IMR-90 (cell line): ENCODE measurements at regions not wholly inside any gene's neighbourhood (a gene's known extent, or its start where the extent isn't known, plus 50 kb on each side); places are given as distances from the start of the nearest gene placed in this dataset.

Experiments used
- ATAC-seq: fragments of 200-7000 bp; cut with Tn5 transposase; 2 replicates; pipeline ENCODE4 v1.9.1; 2020; ENCODE audit warnings: low read depth, mild to moderate bottlenecking, moderate library complexity
- BruUV-seq: library from RNA; stranded (reverse); fragments of 400-500 nt; replicated peaks from 2 replicates; lab custom pipeline; 2021; lab: Mats Ljungman, UMichigan
- CTCF ChIA-PET: fragments of 300-600 bp; formaldehyde crosslinking; extraction: SDS; loops from one replicate; lab custom pipeline; 2021; ENCODE audit warnings: antibody characterized with exemption; lab: Yijun Ruan, JAX
- POLR2A ChIA-PET: fragments of 300-600 bp; sonication (Branson Sonifier 250); formaldehyde crosslinking; loops from one replicate; lab custom pipeline; 2022; ENCODE audit warnings: antibody characterized with exemption; ENCODE audit not compliant: unreplicated experiment; lab: Charles Lee
- DNase-seq: peaks from one replicate; pipeline ENCODE4 v3.0.0; 2013
- H2AFZ ChIP-seq: replicated peaks from 2 replicates; pipeline ENCODE3; 2013; ENCODE audit warnings: low read length, mild to moderate bottlenecking; ENCODE audit not compliant: poor library complexity
- H2AK5ac ChIP-seq: 2 replicates; pipeline ENCODE4 v1.6.1; 2013; ENCODE audit warnings: low read depth, low read length, inconsistent platforms
- H2AK9ac ChIP-seq: replicated peaks from 2 replicates; pipeline ENCODE3; 2013; ENCODE audit warnings: mild to moderate bottlenecking, low read depth, low read length, moderate library complexity; ENCODE audit not compliant: poor library complexity
- H2BK120ac ChIP-seq: 2 replicates; pipeline ENCODE4 v1.6.1; 2013; ENCODE audit warnings: low read depth, low read length, inconsistent platforms
- H2BK15ac ChIP-seq: 3 replicates; pipeline ENCODE4 v1.6.1; 2013; ENCODE audit warnings: low read depth, low read length, inconsistent platforms
- H2BK20ac ChIP-seq: 2 replicates; pipeline ENCODE4 v1.6.1; 2013; ENCODE audit warnings: low read depth, mild to moderate bottlenecking, inconsistent platforms, low read length, moderate library complexity
- H2BK5ac ChIP-seq: 2 replicates; pipeline ENCODE4 v1.6.1; 2013; ENCODE audit warnings: mild to moderate bottlenecking, low read depth, low read length, inconsistent platforms; ENCODE audit not compliant: poor library complexity, severe bottlenecking
- H3K14ac ChIP-seq: replicated peaks from 2 replicates; pipeline ENCODE4 v1.6.1; 2013; ENCODE audit warnings: low read depth, low read length, inconsistent platforms
- H3K18ac ChIP-seq: 2 replicates; pipeline ENCODE4 v1.6.1; 2013; ENCODE audit warnings: low read depth, low read length, control low read depth
- H3K23ac ChIP-seq: 2 replicates; pipeline ENCODE4 v1.6.1; 2013; ENCODE audit warnings: low read depth, low read length, inconsistent platforms
- H3K27ac ChIP-seq: 2 replicates; pipeline ENCODE4 v1.5.1; 2013; ENCODE audit warnings: mild to moderate bottlenecking, control low read depth, low read length; ENCODE audit not compliant: insufficient read depth
- H3K27me3 ChIP-seq: 2 replicates; pipeline ENCODE4 v1.6.1; 2013; ENCODE audit warnings: low read length; ENCODE audit not compliant: control insufficient read depth, insufficient read depth
- H3K36me3 ChIP-seq: 2 replicates; pipeline ENCODE4 v1.6.1; 2013; ENCODE audit warnings: low read length, mixed read lengths; ENCODE audit not compliant: control insufficient read depth, insufficient read depth
- H3K4ac ChIP-seq: 2 replicates; pipeline ENCODE4 v1.6.1; 2013; ENCODE audit warnings: low read depth, low read length, inconsistent platforms
- H3K4me1 ChIP-seq: 2 replicates; pipeline ENCODE4 v1.6.1; 2013; ENCODE audit warnings: low read length, mixed read lengths; ENCODE audit not compliant: control insufficient read depth, insufficient read depth
- H3K4me2 ChIP-seq: 2 replicates; pipeline ENCODE4 v1.6.1; 2013; ENCODE audit warnings: low read depth, mild to moderate bottlenecking, control low read depth, low read length, moderate library complexity
- H3K4me3 ChIP-seq: 2 replicates; pipeline ENCODE4 v1.5.1; 2013; ENCODE audit warnings: low read depth, mild to moderate bottlenecking, control low read depth, low read length, moderate library complexity; ENCODE audit not compliant: insufficient read depth
- H3K56ac ChIP-seq: 2 replicates; pipeline ENCODE4 v1.6.1; 2013; ENCODE audit warnings: low read length, inconsistent platforms; ENCODE audit not compliant: insufficient read depth; ENCODE audit errors: extremely low read depth
- H3K79me1 ChIP-seq, 2 experiments: 2 replicates each; pipeline ENCODE4 v1.6.1; 2013; ENCODE audit warnings: low read length in 2 of 2, inconsistent platforms in 1 of 2, low read depth in 1 of 2
- H3K9ac ChIP-seq: 2 replicates; pipeline ENCODE4 v1.6.1; 2013; ENCODE audit warnings: low read depth, low read length, control low read depth
- H3K9me1 ChIP-seq: 2 replicates; pipeline ENCODE4 v1.6.1; 2013; ENCODE audit warnings: low read length, inconsistent platforms; ENCODE audit not compliant: insufficient read depth
- H3K9me3 ChIP-seq: 2 replicates; pipeline ENCODE4 v1.6.1; 2013; ENCODE audit warnings: low read length; ENCODE audit not compliant: control insufficient read depth, insufficient read depth
- H4K20me1 ChIP-seq: 2 replicates; pipeline ENCODE4 v1.6.1; 2013; ENCODE audit warnings: low read length, inconsistent platforms; ENCODE audit not compliant: insufficient read depth
- H4K5ac ChIP-seq: 2 replicates; pipeline ENCODE4 v1.6.1; 2013; ENCODE audit warnings: mild to moderate bottlenecking, low read depth, low read length, control low read depth
- H4K8ac ChIP-seq, 2 experiments: 2 replicates each; pipeline ENCODE4 v1.6.1; 2013; ENCODE audit warnings: low read depth in 2 of 2, low read length in 2 of 2, control low read depth in 1 of 2, inconsistent platforms in 1 of 2
- H4K91ac ChIP-seq: 2 replicates; pipeline ENCODE4 v1.6.1; 2013; ENCODE audit warnings: low read depth, low read length, inconsistent platforms; ENCODE audit not compliant: insufficient read depth
- BHLHE40 ChIP-seq: fragments of 150-350 bp; IDR thresholded peaks from 2 replicates; pipeline ENCODE4 v1.6.1; 2016; ENCODE audit warnings: mild to moderate bottlenecking, low read depth, low read length
- CHD1 ChIP-seq: IDR thresholded peaks from 2 replicates; pipeline ENCODE4 v1.6.1; 2012; ENCODE audit warnings: low read depth, low read length, improper control_type of control experiment
- CTCF ChIP-seq: conservative IDR thresholded peaks from 2 replicates; pipeline ENCODE4 v1.5.1; 2012; ENCODE audit warnings: mild to moderate bottlenecking, low read depth, low read length, improper control_type of control experiment
- FOS ChIP-seq: fragments of 150-350 bp; IDR thresholded peaks from 2 replicates; pipeline ENCODE4 v1.6.1; 2016; ENCODE audit warnings: low read depth, low read length
- MAFK ChIP-seq: IDR thresholded peaks from 2 replicates; pipeline ENCODE4 v1.6.1; 2012; ENCODE audit warnings: low read depth, low read length, improper control_type of control experiment
- MAZ ChIP-seq: IDR thresholded peaks from 2 replicates; pipeline ENCODE4 v1.6.1; 2012; ENCODE audit warnings: low read depth, mild to moderate bottlenecking, low read length, improper control_type of control experiment, moderate library complexity, borderline replicate concordance
- MXI1 ChIP-seq: IDR thresholded peaks from 2 replicates; pipeline ENCODE4 v1.6.1; 2012; ENCODE audit warnings: low read depth, mild to moderate bottlenecking, low read length, moderate library complexity, borderline replicate concordance
- NFE2L2 ChIP-seq: fragments of 150-350 bp; IDR thresholded peaks from 2 replicates; pipeline ENCODE4 v1.6.1; 2016; ENCODE audit warnings: low read depth, mild to moderate bottlenecking, low read length
- POLR2A ChIP-seq: IDR thresholded peaks from 2 replicates; pipeline ENCODE4 v1.6.1; 2012; ENCODE audit warnings: mild to moderate bottlenecking, low read depth, low read length
- RAD21 ChIP-seq: IDR thresholded peaks from 2 replicates; pipeline ENCODE4 v1.6.1; 2012; ENCODE audit warnings: low read length, improper control_type of control experiment
- RCOR1 ChIP-seq: IDR thresholded peaks from 2 replicates; pipeline ENCODE4 v1.6.1; 2012; ENCODE audit warnings: mild to moderate bottlenecking, low read length, improper control_type of control experiment; ENCODE audit not compliant: insufficient replicate concordance
- RFX5 ChIP-seq: IDR thresholded peaks from 2 replicates; pipeline ENCODE4 v1.8.0; 2012; ENCODE audit warnings: low read depth, mild to moderate bottlenecking, low read length, moderate library complexity
- SMC3 ChIP-seq: fragments of 150-350 bp; IDR thresholded peaks from 2 replicates; pipeline ENCODE4 v1.6.1; 2016; ENCODE audit warnings: low read depth, mild to moderate bottlenecking, antibody characterized with exemption, low read length, moderate library complexity
- USF2 ChIP-seq: fragments of 150-350 bp; IDR thresholded peaks from 2 replicates; pipeline ENCODE4 v1.6.1; 2017; ENCODE audit warnings: mild to moderate bottlenecking, antibody characterized with exemption, low read length, low read depth
- WGBS, 2 experiments: methylation state at CpG; one replicate each; pipeline versions ENCODE4 v1.1.5 to v1.1.7; 2013; ENCODE audit warnings: missing lambda C conversion rate in 2 of 2; ENCODE audit not compliant: insufficient read length in 1 of 2; ENCODE audit errors: extremely low coverage in 2 of 2; 5-methylcytosine and 5-hydroxymethylcytosine counted together
- dilution Hi-C: fragments of 300-500 bp; cut with HindIII; formaldehyde crosslinking; loops from one replicate; pipeline ENCODE4 v1.14.3; 2018; ENCODE audit warnings: low sequenced_read_pairs; ENCODE audit not compliant: unreplicated experiment
- in situ Hi-C: fragments of 300-500 bp; cut with MboI; formaldehyde crosslinking; loops from 3 replicates; pipeline ENCODE4 v1.14.3; 2019; ENCODE audit warnings: low sequenced_read_pairs, inconsistent platforms, mixed read lengths
- intact Hi-C: fragments of 100-400 bp; cut with micrococcal nuclease; formaldehyde crosslinking; loops from 2 replicates; pipeline ENCODE4 v1.10.0; 2022

DNA sequence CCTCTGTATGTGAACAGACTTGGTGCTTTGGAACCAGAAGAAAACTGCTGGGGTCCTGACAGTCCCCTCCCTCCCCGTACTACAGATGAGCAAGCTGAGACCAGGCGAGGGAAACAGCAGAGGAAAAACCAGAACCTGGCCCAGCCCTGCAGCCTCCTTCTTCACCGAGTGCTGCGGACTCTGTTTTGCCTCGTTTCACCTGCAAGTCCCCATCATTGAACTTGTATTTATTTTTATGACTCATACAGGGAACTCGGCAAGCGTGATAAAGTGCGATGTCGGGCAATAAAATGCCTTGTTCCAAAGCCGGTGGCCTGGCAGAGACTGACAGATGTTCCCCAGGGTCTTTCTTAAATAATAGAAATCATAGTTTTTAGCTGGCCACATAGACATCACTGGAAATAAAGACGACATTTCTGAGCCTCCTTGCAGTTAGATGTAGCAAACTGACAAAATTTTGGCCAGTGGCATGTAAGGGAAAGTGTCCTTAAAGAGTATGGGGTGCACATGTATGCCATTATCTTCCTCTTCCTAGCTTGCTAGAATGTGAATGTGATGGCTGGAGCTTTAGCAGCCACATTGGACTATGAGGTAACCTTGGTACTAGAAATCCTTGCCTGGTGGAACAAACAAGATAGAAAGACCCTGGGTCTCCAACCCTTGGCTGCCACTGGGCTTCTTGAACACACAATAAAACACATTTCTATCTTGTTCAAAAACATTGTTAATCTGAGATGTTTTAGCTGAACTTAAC is 128.6 kb downstream of the IRF8 start:
- no TSS peak for BruUV-seq
- no peak overlapping the region for H2AK5ac ChIP-seq
- WGBS, 2 experiments, result 100% methylated on average over 2 of the region's 11 CpGs; no CpG with 5 or more reads in 1 of the 2 experiments
- in situ Hi-C loops (no loop called here), dilution Hi-C loops (no loop called here), intact Hi-C loops (no loop called here)
- no peak overlapping the region for H2AK9ac ChIP-seq
- DNase-seq (no peak), ATAC-seq (no peak)
- no peak overlapping the region for H3K14ac ChIP-seq
- CTCF ChIA-PET, result no interaction called here
- no peak overlapping the region for H3K9ac ChIP-seq
- H3K4me3 ChIP-seq, result no peak overlapping the region
- no peak overlapping the region for H2BK5ac ChIP-seq
- H3K56ac ChIP-seq, result no peak overlapping the region
- no peak overlapping the region for H2BK120ac ChIP-seq
- TF ChIP-seq POLR2A (no peak), USF2 (no peak), CHD1 (no peak), MAFK (no peak), RFX5 (no peak), SMC3 (no peak), CTCF (no peak), MXI1 (no peak), RCOR1 (no peak), MAZ (no peak), RAD21 (no peak), BHLHE40 (no peak), FOS (no peak), NFE2L2 (no peak)
- H3K23ac ChIP-seq, result no peak overlapping the region
- peaks cover 25% of the 10 kb centered on the region for H3K9me3 ChIP-seq
- H4K5ac ChIP-seq, result no peak overlapping the region
- H3K4ac ChIP-seq, result no peak overlapping the region
- H3K18ac ChIP-seq, result no peak overlapping the region
- no peak overlapping the region for H2AFZ ChIP-seq
- no peaks in the 10 kb centered on the region for H4K20me1 ChIP-seq
- no peaks in the 10 kb centered on the region for H3K79me1 ChIP-seq
- H3K27ac ChIP-seq, result no peak overlapping the region
- no peaks in the 10 kb centered on the region for H3K36me3 ChIP-seq
- no peak overlapping the region for H2BK20ac ChIP-seq
- H3K4me2 ChIP-seq, result no peak overlapping the region
- peaks cover 4% of the 10 kb centered on the region; the same call in 1 of the 2 replicates for H3K4me1 ChIP-seq
- POLR2A ChIA-PET, result no interaction called here
- H2BK15ac ChIP-seq, result no peak overlapping the region
- H4K8ac ChIP-seq, result no peak overlapping the region
- no peaks in the 10 kb centered on the region for H3K9me1 ChIP-seq
- peaks cover 53% of the 10 kb centered on the region for H3K27me3 ChIP-seq
- H4K91ac ChIP-seq, result no peak overlapping the region
